Hematopoietic multipotent progenitor cell treated with erythropoietin and hydrocortisone succinate and interleukin-3 and kit ligand, for 17 days (in vitro differentiated cells): ENCODE measurements at regions not wholly inside any gene's neighbourhood (a gene's known extent, or its start where the extent isn't known, plus 50 kb on each side); places are given as distances from the start of the nearest gene placed in this dataset.
"Not testable (repeated sequence)": the region's sequence is repeated elsewhere in the genome, so short reads cannot be mapped to it uniquely, and the experiment has no call there.

Experiments used
- DNase-seq: peaks from one replicate; pipeline ENCODE4 v3.0.0-alpha.2; 2015; ENCODE audit warnings: low spot score

- DNase-seq: no peak
These were observed 102.3 kb downstream of the ZFY start for GRCh38 chrY:3037471-3037870.

- DNase-seq: no peak
These were observed 105.2 kb downstream of the ZFY start for GRCh38 chrY:3040415-3040814.

GRCh38 chrY:3041985-3042384 lies 106.8 kb downstream of the ZFY start:
- no peak for DNase-seq

DNA sequence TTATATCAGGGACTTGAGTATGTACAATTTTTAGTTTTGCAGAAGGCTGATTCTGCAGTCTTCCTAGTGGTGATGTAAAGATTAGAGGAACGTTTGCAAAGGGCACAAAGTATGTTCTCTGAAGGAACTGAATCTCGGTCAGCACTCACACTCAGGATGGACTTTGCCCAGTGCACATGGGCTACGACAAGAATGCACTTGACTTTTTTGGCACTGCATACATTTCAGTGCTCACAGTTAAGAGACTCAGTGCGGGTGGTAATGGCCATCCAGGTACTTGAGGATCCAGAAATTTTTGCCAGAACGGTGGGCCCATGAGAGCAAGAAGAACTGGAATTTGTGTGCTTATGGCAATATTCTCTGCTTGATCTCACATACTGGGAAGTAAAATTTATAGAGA lies 107.7 kb downstream of the ZFY start:
- no peak for DNase-seq

GRCh38 chrY:3045048-3045447 lies 109.9 kb downstream of the ZFY start:
- DNase-seq: no peak

- DNase-seq: peak; percentile 54
These were observed 120.3 kb downstream of the ZFY start for GRCh38 chrY:3055496-3055895.

DNA sequence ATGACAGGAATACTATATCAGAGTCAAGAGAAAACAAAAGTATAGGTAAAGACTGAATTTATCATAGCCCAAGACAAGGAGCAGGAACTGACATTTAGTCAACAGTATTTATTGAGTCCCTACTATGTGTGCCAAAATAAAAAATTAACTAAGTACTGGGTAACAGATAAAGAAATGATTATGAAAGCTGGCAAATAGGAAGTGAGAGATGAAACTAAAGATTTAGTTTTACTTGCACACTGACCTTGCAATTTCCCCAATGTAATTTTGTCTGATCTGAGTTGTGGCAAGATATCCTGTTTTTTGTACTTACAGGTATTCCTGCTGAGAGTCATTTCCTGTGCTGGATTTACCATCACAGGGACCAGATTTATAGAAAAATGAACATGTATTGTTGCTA lies 123.2 kb downstream of the ZFY start:
- DNase-seq: not testable (repeated sequence)

DNA sequence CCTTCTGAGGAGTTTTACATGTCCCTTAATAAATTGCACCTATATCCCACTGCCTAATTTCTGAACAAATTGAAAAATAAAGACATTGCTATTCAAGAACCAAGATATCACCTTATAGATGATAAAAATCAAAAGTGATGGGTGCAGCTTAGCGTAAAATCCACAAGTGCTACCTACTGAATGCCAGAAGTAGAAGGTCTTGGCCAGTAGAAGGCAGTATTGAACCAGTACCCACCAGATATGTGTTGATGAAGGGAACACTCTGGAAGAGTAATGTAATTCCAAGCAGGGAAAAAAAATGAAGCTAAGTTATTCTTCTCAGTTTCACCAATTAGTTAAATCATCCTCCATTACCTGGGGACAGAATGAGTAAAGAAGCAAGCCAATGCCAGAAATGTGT lies 125.5 kb downstream of the ZFY start:
- peak; percentile 49 for DNase-seq

DNA sequence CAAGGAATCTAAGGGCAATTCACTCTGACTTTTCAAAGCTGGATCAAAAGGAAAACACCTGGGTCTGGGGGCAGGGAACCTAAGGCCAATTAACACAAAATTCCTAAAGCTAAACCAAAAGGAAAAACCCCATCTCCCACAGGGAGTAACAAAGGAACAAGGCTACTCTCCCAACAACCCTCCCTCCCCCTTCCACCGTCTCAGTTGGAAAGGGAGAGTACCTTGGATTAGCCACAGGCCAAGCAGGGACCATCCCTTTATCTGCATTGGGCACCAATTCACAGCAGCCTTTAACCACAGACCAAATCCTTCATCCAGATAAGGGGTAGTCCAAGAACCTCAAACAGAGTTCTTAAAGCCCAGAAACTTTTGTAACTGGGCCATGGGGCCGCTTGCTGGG lies 153.0 kb downstream of the ZFY start:
- not testable (repeated sequence) for DNase-seq

- not testable (repeated sequence) for DNase-seq
These were observed 173.5 kb downstream of the ZFY start for GRCh38 chrY:3108674-3109073.

DNA sequence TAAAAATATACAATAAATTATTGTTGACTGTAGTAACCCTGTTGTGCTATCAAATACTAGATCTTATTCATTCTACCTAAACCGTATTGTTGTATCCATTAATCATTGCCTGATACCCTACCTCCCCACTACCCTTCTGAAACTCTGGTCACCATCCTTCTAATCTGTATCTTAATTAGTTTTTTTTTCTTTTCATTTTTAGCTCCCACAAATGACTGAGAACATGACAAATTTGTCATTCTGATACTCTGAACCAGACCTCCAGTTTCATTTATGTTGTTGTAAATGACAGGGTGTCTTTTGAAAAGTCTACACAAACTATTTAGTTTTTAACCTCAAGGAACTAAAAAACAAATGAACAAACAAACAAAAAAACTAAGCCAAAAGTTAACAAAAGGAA lies 185.1 kb downstream of the ZFY start:
- not testable (repeated sequence) for DNase-seq

DNA sequence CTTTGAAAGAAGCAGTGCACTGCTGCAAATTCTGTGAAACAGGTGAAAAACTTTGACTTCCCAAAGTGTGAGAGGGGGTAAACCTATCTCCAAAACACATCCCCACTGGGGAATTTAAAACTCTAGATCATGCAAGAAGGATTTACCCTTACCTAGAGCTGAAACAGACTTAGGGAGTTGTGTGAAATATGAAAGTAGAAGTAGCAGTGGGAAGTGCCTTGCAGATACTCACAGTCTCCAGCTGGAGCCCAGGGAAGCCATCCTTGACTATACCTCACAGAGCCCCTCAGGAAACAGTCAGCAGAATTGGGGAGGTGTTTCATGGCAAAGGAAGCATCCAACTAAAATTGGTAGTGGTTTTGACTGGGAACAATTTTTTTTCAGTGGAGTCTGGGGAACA lies 185.5 kb downstream of the ZFY start:
- not testable (repeated sequence) for DNase-seq

GRCh38 chrY:3123482-3123881 lies 188.3 kb downstream of the ZFY start:
- not testable (repeated sequence) for DNase-seq

- DNase-seq: not testable (repeated sequence)
These were observed 235.9 kb downstream of the ZFY start for GRCh38 chrY:3171074-3171473.

DNA sequence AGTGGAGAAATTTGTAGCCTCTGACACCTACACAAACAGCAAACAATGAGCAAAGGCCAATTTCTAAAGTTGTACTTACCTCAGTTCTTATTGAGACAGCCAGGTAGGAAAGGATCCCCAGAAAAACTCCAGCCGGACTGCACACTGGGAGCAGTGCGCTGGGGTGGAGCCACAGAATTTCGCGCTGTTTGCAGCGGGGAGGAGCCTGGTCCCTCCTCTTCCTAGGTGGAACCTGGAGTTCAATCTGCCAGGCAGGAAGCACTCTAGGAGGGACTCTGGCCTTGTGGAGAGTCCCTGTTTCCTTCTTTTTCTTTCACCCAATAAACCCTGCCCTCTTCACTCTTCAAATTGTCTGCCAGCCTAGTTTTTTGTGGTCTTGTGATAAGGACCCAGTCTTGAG lies 259.9 kb downstream of the ZFY start:
- not testable (repeated sequence) for DNase-seq

DNA sequence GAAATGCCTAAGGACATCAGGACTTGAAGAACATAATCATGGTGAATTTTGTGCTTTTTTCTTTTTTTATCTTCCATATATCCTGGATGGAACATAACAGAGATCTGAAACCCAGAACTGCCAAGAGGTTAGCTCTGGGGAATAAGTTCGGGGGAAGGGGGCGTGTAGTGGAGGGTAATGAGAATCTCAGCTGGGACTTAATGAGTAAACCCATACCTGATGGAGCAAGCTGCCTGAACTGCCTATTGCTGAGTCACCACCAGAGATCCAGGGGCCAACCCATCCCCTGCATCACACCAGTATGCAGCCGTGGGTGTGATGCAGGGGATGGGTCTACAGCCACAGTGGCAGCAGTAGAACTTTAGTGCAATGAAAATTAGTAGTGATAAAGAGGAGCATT lies 267.1 kb downstream of the ZFY start:
- not testable (repeated sequence) for DNase-seq

GRCh38 chrY:3206733-3207132 lies 271.6 kb downstream of the ZFY start:
- not testable (repeated sequence) for DNase-seq

GRCh38 chrY:3213183-3213582 lies 278.0 kb downstream of the ZFY start:
- not testable (repeated sequence) for DNase-seq

- not testable (repeated sequence) for DNase-seq
These were observed 283.0 kb downstream of the ZFY start for GRCh38 chrY:3218134-3218533.

DNA sequence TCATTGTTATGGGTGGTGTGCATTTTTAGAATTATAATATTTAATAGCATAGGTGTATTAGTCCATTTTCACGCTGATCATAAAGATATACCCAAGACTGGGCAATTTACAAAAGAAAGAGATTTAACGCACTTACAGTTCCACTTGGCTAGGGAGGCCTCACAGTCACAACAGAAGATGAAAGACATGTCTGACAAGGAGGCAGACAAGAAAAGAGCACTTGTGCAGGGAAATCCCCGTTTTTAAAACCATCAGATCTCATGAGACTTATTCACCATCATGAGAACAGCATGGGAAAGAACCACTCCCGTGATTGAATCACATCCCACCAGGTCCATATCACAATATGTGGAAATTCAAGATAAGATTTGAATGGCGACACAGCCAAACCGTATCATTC lies 283.4 kb downstream of the ZFY start:
- not testable (repeated sequence) for DNase-seq

GRCh38 chrY:3262911-3263310 lies 316.0 kb upstream of the TGIF2LY start:
- DNase-seq: not testable (repeated sequence)

DNA sequence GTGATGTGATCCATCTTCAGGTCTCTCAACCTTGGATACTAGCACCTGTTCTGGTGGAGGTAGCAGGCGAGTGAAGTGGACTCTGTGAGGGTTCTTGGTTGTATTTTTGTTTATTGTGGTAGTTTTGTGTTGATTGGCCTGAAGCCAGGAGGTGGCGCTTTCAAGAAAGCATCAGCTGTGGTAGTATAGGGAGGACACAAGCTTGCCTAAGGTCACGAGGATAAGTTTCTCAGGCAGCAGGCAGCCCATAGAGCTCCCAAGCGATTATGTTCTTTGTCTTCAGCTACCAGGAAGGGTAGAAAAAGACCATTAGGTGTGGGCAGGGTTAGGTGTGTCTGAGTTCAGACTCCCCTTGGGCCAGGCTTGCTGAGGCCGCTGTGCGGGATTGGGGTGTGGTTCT lies 290.8 kb upstream of the TGIF2LY start:
- not testable (repeated sequence) for DNase-seq

- not testable (repeated sequence) for DNase-seq
These were observed 281.6 kb upstream of the TGIF2LY start for GRCh38 chrY:3297235-3297634.

DNA sequence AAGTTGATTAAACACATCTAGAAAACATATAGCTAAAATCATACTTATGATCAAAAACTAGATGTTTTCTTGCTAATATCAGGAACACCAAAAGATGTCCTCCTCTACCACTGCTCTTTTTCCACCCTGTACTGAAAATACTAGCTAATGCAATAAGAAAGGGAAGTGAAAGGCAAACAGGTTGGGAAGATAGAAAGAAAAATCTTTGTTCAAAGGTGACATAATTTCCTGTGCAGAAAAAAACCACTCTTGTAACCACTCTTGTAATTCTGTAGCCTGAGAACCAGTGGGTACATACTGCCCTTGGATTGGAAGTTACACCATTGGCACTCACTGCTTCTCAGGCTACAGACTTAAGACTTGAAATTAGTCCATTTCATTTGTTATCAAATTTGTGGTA lies 258.9 kb upstream of the TGIF2LY start:
- not testable (repeated sequence) for DNase-seq

- DNase-seq: not testable (repeated sequence)
These were observed 211.3 kb upstream of the TGIF2LY start for GRCh38 chrY:3367535-3367934.
